Keratinocyte (primary cell): ENCODE measurements at regions not wholly inside any gene's neighbourhood (a gene's known extent, or its start where the extent isn't known, plus 50 kb on each side); places are given as distances from the start of the nearest gene placed in this dataset.

ENCODE experiments used
- DNase-seq: peaks from one replicate; pipeline ENCODE4 v3.0.0-alpha.2; 2011; ENCODE audit warnings: low read depth, missing footprints, low spot score
- FAIRE-seq: peaks from 2 replicates; lab custom pipeline; 2011; peaks lifted over from hg19 to GRCh38; lab: Jason Lieb, UNC
- H2AFZ ChIP-seq: 2 replicates; pipeline ENCODE4 v1.6.0; 2012; ENCODE audit warnings: low read length, control low read depth, inconsistent platforms; ENCODE audit not compliant: control insufficient read depth
- H3K27ac ChIP-seq: 2 replicates; pipeline ENCODE4 v1.5.1; 2011; ENCODE audit warnings: low read length; ENCODE audit not compliant: control insufficient read depth, insufficient read depth
- H3K27me3 ChIP-seq: 3 replicates; pipeline ENCODE4 v1.6.0; 2011; ENCODE audit warnings: low read length; ENCODE audit not compliant: control insufficient read depth, insufficient read depth; ENCODE audit errors: extremely low read depth
- H3K36me3 ChIP-seq, 2 experiments: 2 replicates in 1 of 2; 3 replicates in 1 of 2; pipeline ENCODE4 v1.5.1; 2011; ENCODE audit warnings: low read length in 2 of 2, mild to moderate bottlenecking in 1 of 2; ENCODE audit not compliant: control insufficient read depth in 2 of 2, insufficient read depth in 2 of 2; ENCODE audit errors: extremely low read depth in 1 of 2
- H3K4me1 ChIP-seq: 3 replicates; pipeline ENCODE4 v1.5.1; 2011; ENCODE audit warnings: low read length; ENCODE audit not compliant: control insufficient read depth, insufficient read depth; ENCODE audit errors: extremely low read depth
- H3K4me2 ChIP-seq: 3 replicates; pipeline ENCODE4 v1.6.0; 2011; ENCODE audit warnings: low read depth, low read length; ENCODE audit not compliant: control insufficient read depth, insufficient read depth; ENCODE audit errors: extremely low read depth
- H3K4me3 ChIP-seq, 3 experiments: fragments of 200-600 bp in 1 of 3; sonication (generic) in 1 of 3; 2 replicates in 2 of 3; 3 replicates in 1 of 3; pipeline ENCODE4 v1.5.1; 2011 to 2016; ENCODE audit warnings: low read length in 3 of 3, mild to moderate bottlenecking in 3 of 3, control low read depth in 2 of 3, inconsistent platforms in 1 of 3, low read depth in 1 of 3, mixed read lengths in 1 of 3, mixed run types in 1 of 3, moderate library complexity in 1 of 3; ENCODE audit not compliant: control insufficient read depth in 2 of 3, insufficient read depth in 2 of 3; ENCODE audit errors: extremely low read depth in 1 of 3
- H3K79me2 ChIP-seq: 2 replicates; pipeline ENCODE4 v1.6.0; 2012; ENCODE audit warnings: low read length; ENCODE audit not compliant: control insufficient read depth, insufficient read depth
- H3K9ac ChIP-seq: 3 replicates; pipeline ENCODE4 v1.6.0; 2011; ENCODE audit warnings: low read length; ENCODE audit not compliant: control insufficient read depth, insufficient read depth; ENCODE audit errors: extremely low read depth
- H3K9me1 ChIP-seq: 3 replicates; pipeline ENCODE4 v1.6.0; 2011; ENCODE audit warnings: low read length; ENCODE audit not compliant: control insufficient read depth, insufficient read depth; ENCODE audit errors: extremely low read depth
- H3K9me3 ChIP-seq: 2 replicates; pipeline ENCODE4 v1.5.1; 2012; ENCODE audit warnings: low read depth, low read length; ENCODE audit not compliant: control insufficient read depth
- H4K20me1 ChIP-seq: 3 replicates; pipeline ENCODE4 v1.6.0; 2011; ENCODE audit warnings: low read length; ENCODE audit not compliant: control insufficient read depth, insufficient read depth; ENCODE audit errors: extremely low read depth
- EZH2 ChIP-seq: IDR thresholded peaks from one replicate; pipeline ENCODE4 v1.6.1; 2012; ENCODE audit warnings: inconsistent platforms, mild to moderate bottlenecking, low read length, moderate library complexity
- dilution Hi-C: fragments of 300-500 bp; cut with MboI; formaldehyde crosslinking; loops from one replicate; pipeline ENCODE4 v1.7.0; 2020; ENCODE audit warnings: low sequenced_read_pairs; ENCODE audit not compliant: extremely low pct_ligation_motif_present
- TF ChIP-seq, protein P1 (sequence below), 3 experiments: IDR thresholded peaks in 1 of 3; conservative IDR thresholded peaks in 1 of 3; optimal IDR thresholded peaks in 1 of 3; 2 replicates in 2 of 3; 3 replicates in 1 of 3; pipeline versions ENCODE3 to v1.5.1; 2011; ENCODE audit warnings: low read length in 3 of 3, mild to moderate bottlenecking in 3 of 3, moderate library complexity in 2 of 3, control low read depth in 1 of 3, inconsistent platforms in 1 of 3; ENCODE audit not compliant: insufficient read depth in 2 of 3; ENCODE audit errors: extremely low read depth in 1 of 3

DNA sequence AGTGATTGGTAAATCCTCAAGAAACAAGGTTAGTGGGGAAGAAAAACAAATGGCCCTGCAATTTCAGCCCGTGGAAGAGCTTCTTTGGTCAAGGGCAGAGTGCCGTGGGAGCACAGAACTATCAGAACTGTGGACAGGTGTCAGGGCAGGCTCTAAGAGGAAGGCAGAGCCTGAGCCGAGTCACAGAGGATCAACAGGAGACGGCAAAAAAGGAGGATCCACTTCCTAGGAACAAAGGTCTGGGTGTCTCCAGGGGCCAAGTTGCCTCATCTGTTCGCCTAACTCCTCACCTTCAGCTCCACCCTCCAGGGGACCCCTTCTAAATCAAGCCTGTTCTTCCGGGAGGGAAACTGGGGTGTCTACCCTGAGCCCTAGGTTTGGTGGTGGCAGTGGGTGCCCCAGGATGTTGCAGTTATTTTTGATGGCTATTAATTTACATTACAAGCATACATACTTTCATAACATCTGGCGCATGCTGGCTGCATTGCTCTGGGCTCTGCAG, 88.0 kb downstream of the FEM1C start:
- DNase-seq, result no peak
- Histone ChIP-seq H3K27me3 (no peaks in the 10 kb centered on the region), H3K4me3 (no peak overlapping the region), H3K79me2 (no peaks in the 10 kb centered on the region), H3K36me3 (no peaks in the 10 kb centered on the region), H3K9me3 (no peaks in the 10 kb centered on the region), H3K4me2 (no peak overlapping the region), H4K20me1 (no peaks in the 10 kb centered on the region), H2AFZ (no peak overlapping the region), H3K9me1 (no peaks in the 10 kb centered on the region), H3K27ac (no peak overlapping the region), H3K4me1 (peaks cover 25% of the 10 kb centered on the region), H3K9ac (no peak overlapping the region)
- no peak for TF ChIP-seq EZH2
- TF ChIP-seq, protein P1, sequence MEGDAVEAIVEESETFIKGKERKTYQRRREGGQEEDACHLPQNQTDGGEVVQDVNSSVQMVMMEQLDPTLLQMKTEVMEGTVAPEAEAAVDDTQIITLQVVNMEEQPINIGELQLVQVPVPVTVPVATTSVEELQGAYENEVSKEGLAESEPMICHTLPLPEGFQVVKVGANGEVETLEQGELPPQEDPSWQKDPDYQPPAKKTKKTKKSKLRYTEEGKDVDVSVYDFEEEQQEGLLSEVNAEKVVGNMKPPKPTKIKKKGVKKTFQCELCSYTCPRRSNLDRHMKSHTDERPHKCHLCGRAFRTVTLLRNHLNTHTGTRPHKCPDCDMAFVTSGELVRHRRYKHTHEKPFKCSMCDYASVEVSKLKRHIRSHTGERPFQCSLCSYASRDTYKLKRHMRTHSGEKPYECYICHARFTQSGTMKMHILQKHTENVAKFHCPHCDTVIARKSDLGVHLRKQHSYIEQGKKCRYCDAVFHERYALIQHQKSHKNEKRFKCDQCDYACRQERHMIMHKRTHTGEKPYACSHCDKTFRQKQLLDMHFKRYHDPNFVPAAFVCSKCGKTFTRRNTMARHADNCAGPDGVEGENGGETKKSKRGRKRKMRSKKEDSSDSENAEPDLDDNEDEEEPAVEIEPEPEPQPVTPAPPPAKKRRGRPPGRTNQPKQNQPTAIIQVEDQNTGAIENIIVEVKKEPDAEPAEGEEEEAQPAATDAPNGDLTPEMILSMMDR (optimal IDR thresholded peaks at IDR 0.05 in 1 of 3, IDR thresholded peaks at IDR 0.05 in 1 of 3, conservative IDR thresholded peaks at IDR 0.05 in 1 of 3; ENCODE audit: extremely low read depth in 1 of 3, insufficient read depth in 2 of 3, low read length in 3 of 3), result no peak
- dilution Hi-C loops, result no loop called here
- FAIRE-seq, result no peak

DNA sequence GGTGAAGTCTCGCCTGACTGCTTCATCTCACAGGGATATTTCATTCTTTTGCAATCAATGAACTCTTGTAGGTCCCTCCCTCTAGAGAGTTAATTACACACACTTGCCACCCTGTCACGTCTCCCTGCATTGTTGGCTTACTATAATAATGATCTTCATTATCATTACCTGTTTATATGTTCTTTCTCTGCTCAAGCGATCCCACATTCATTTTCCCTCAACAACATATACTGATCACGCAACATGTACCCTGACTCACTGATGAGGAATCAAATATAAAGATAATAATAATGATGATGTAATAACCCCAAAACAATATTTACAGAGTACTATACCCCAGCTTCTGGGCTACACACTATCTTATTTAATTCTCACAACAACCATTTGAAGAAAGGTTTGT, 88.5 kb downstream of the FEM1C start:
- Histone ChIP-seq H3K36me3 (no peaks in the 10 kb centered on the region), H3K79me2 (no peaks in the 10 kb centered on the region), H4K20me1 (no peaks in the 10 kb centered on the region), H3K27ac (no peak overlapping the region), H2AFZ (no peak overlapping the region), H3K4me2 (no peak overlapping the region), H3K9ac (no peak overlapping the region), H3K9me3 (no peaks in the 10 kb centered on the region), H3K27me3 (no peaks in the 10 kb centered on the region), H3K4me3 (no peak overlapping the region), H3K9me1 (no peaks in the 10 kb centered on the region), H3K4me1 (peaks cover 20% of the 10 kb centered on the region)
- dilution Hi-C loops, result no loop called here
- no peak for DNase-seq
- no peak for FAIRE-seq
- TF ChIP-seq EZH2, result no peak
- TF ChIP-seq, protein P1 (optimal IDR thresholded peaks at IDR 0.05 in 1 of 3, IDR thresholded peaks at IDR 0.05 in 1 of 3, conservative IDR thresholded peaks at IDR 0.05 in 1 of 3; ENCODE audit: extremely low read depth in 1 of 3, insufficient read depth in 2 of 3, low read length in 3 of 3), result no peak
